Stomach (tissue), 8 donors: ENCODE measurements at regions not wholly inside any gene's neighbourhood (a gene's known extent, or its start where the extent isn't known, plus 50 kb on each side); places are given as distances from the start of the nearest gene placed in this dataset.
"Not testable (repeated sequence)": the region's sequence is repeated elsewhere in the genome, so short reads cannot be mapped to it uniquely, and the experiment has no call there.

Source experiments
- DNase-seq, 2 donors: peaks; one replicate each; pipeline versions ENCODE4 v3.0.0 to v3.0.0-alpha.2; 2013 to 2019
- H3K27ac ChIP-seq, 5 donors: fragments of 200-600 bp in 4 of 5; sonication (generic) in 4 of 5; one replicate each; pipeline ENCODE4 v1.5.1; 2013 to 2019; ENCODE audit warnings: mild to moderate bottlenecking in 1 of 5, moderate library complexity in 1 of 5
- H3K27me3 ChIP-seq, 3 donors: fragments of 200-600 bp; sonication (generic); one replicate each; pipeline ENCODE4 v1.5.1; 2017 to 2019; ENCODE audit warnings: mixed run types in 1 of 3
- H3K36me3 ChIP-seq, 4 donors: fragments of 200-600 bp; sonication (generic); 1 replicate in 3 of 4; 2 replicates in 1 of 4; pipeline ENCODE4 v1.5.1; 2016 to 2019
- H3K4me1 ChIP-seq, 4 donors: fragments of 200-600 bp; sonication (generic); one replicate each; pipeline ENCODE4 v1.5.1; 2016 to 2019
- H3K4me3 ChIP-seq, 4 donors: fragments of 200-600 bp; sonication (generic) in 3 of 4; one replicate each; pipeline ENCODE4 v1.5.1; 2016 to 2019; ENCODE audit warnings: mild to moderate bottlenecking in 1 of 4
- H3K9me3 ChIP-seq, 4 donors: fragments of 200-600 bp; sonication (generic); one replicate each; pipeline ENCODE4 v1.5.1; 2016 to 2019
- EP300 ChIP-seq: sonication (generic); formaldehyde crosslinking; IDR thresholded peaks from one replicate; pipeline ENCODE4 v1.6.1; 2017; ENCODE audit warnings: antibody characterized with exemption
- POLR2A ChIP-seq, 4 donors: fragments of 450-650 bp; IDR thresholded peaks; one replicate each; pipeline ENCODE4 v1.6.1; 2016; ENCODE audit warnings: antibody characterized with exemption in 4 of 4, control low read depth in 2 of 4, mild to moderate bottlenecking in 1 of 4, moderate library complexity in 1 of 4
- POLR2AphosphoS5 ChIP-seq, 3 donors: sonication (generic); formaldehyde crosslinking; IDR thresholded peaks; one replicate each; pipeline ENCODE4 v1.6.1; 2016; ENCODE audit warnings: antibody characterized with exemption in 3 of 3
- WGBS, 5 donors: extraction: QIAGEN DNeasy Blood & Tissue Kit in 3 of 5; methylation state at CpG; one replicate each; pipeline versions ENCODE4 v1.1.5 to v1.1.7; 2013 to 2018; 5-methylcytosine and 5-hydroxymethylcytosine counted together
- intact Hi-C: fragments of 100-400 bp; cut with DNase I; formaldehyde crosslinking; loops from one replicate; pipeline ENCODE4 v1.15.1; 2023; ENCODE audit warnings: low total_unique reads
- TF ChIP-seq, protein P1 (sequence below), 7 experiments: fragments of 450-650 bp in 4 of 7; fragments of 200-600 bp in 3 of 7; sonication (generic) in 3 of 7; IDR thresholded peaks; one replicate each; pipeline ENCODE4 v1.5.1; 2016 to 2019; ENCODE audit warnings: antibody characterized with exemption in 7 of 7, control low read depth in 2 of 7, mild to moderate bottlenecking in 1 of 7
- donor health status: healthy with polysubstance abuse.
- donor health status: Bipolar disorder and iron deficiency.
- donor health status: healthy.

DNA sequence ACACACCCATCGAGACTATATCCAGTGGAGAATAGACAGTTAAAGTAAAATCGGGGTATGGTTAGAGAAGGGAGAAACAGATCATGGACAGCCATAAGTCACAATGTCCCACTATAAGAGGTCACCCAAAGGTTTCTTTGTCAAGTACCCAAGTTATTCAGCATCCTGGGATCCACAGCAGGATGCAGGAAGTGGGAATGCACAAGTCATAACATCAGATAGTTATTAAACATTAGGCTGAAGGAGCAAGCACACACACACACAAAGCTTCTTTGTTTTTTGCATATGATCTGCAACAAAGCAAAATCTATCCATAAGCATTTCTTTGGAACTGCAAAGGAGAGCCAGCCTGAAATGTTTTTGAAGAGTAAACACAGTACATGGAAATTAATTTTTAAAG lies 111.6 kb downstream of the NOC3L start:
- intact Hi-C loops: no loop called here
- H3K27ac ChIP-seq: no peak overlapping the region
- no peaks in the 10 kb centered on the region for H3K4me1 ChIP-seq
- no peak overlapping the region for H3K4me3 ChIP-seq
- TF ChIP-seq EP300: no peak
- TF ChIP-seq, protein P1, sequence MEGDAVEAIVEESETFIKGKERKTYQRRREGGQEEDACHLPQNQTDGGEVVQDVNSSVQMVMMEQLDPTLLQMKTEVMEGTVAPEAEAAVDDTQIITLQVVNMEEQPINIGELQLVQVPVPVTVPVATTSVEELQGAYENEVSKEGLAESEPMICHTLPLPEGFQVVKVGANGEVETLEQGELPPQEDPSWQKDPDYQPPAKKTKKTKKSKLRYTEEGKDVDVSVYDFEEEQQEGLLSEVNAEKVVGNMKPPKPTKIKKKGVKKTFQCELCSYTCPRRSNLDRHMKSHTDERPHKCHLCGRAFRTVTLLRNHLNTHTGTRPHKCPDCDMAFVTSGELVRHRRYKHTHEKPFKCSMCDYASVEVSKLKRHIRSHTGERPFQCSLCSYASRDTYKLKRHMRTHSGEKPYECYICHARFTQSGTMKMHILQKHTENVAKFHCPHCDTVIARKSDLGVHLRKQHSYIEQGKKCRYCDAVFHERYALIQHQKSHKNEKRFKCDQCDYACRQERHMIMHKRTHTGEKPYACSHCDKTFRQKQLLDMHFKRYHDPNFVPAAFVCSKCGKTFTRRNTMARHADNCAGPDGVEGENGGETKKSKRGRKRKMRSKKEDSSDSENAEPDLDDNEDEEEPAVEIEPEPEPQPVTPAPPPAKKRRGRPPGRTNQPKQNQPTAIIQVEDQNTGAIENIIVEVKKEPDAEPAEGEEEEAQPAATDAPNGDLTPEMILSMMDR (IDR thresholded peaks at IDR 0.05): no peak
- TF ChIP-seq POLR2AphosphoS5 (IDR thresholded peaks at IDR 0.05): no peak
- no peak for TF ChIP-seq POLR2A (IDR thresholded peaks at IDR 0.05)
- H3K36me3 ChIP-seq: peaks cover 5 to 56% (median 48%) of the 10 kb centered on the region in 4 donors
- no peaks in the 10 kb centered on the region for H3K27me3 ChIP-seq
- 88 to 96% (median 92%) methylated on average over 2 of the region's 2 CpGs for WGBS, 5 donors
- H3K9me3 ChIP-seq: no peaks in the 10 kb centered on the region
- DNase-seq: no peak

DNA sequence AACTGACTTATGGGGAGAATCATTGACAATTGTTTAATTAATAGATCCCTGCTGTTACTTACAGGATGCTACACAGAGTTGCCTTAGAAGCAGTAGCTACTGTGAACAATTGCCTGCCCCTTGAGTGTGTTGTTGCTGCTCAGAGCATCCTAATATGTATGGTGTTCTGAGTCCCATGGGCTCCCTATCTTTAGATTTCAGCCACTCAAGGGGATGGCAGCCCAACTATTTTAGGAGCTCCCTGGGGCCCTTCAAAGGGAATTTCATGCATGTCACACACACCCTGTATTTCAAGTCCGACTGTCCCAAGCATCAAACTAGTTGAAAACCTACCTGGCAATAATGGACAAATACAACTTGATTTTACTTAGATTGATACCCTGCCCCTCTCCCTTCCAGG lies 111.2 kb downstream of the NOC3L start:
- Histone ChIP-seq H3K27me3 (no peaks in the 10 kb centered on the region), H3K27ac (no peak overlapping the region), H3K9me3 (no peaks in the 10 kb centered on the region), H3K4me3 (no peak overlapping the region), H3K36me3 (peaks cover 5 to 55% (median 43%) of the 10 kb centered on the region in 4 donors), H3K4me1 (no peaks in the 10 kb centered on the region)
- no peak for DNase-seq
- intact Hi-C loops: no loop called here
- 84 to 92% (median 88%) methylated on average over 1 of the region's 1 CpG for WGBS, 5 donors
- TF ChIP-seq, protein P1 (IDR thresholded peaks at IDR 0.05): no peak
- TF ChIP-seq EP300 (no peak), POLR2A (IDR thresholded peaks at IDR 0.05) (no peak), POLR2AphosphoS5 (IDR thresholded peaks at IDR 0.05) (no peak)

DNA sequence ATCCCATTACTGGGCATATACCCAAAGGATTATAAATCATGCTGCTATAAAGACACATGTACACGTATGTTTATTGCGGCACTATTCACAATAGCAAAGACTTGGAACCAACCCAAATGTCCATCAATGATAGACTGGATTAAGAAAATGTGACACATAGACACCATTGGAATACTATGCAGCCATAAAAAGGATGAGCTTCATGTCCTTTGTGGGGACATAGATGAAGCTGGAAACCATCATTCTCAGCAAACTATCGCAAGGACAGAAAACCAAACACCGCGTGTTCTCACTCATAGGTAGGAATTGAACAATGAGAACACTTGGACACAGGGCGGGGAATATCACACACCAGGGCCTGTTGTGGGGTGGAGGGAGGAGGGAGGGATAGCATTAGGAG lies 105.3 kb downstream of the NOC3L start:
- intact Hi-C loops, H3K27ac ChIP-seq, DNase-seq, H3K27me3 ChIP-seq, H3K4me1 ChIP-seq, H3K9me3 ChIP-seq, H3K4me3 ChIP-seq: not testable (repeated sequence)
- H3K36me3 ChIP-seq: peaks cover 2 to 81% (median 55%) of the 10 kb centered on the region in 4 donors
- 88 to 100% (median 98%) methylated on average over 4 to 6 of the region's 6 CpGs for WGBS, 5 donors

DNA sequence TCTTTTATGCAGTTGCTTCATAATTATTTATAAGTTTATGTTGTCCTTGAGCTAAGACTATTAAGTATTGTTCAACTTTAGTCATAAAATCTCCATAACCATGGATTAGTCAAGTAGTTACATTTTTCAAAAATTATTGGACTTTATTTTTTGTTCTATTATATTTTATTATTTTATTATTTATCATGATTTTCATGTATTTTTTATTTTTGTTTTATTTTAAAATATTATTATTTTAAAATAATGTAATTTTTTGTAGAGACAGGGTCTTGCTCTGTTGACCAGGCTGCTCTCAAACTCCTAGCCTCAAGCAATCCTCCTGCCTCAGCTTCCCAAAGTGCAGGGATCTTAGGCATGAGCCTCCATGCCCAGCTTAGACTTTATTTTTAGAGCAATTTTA lies 102.3 kb downstream of the NOC3L start:
- Histone ChIP-seq H3K27ac (no peak overlapping the region), H3K4me1 (peaks cover 0 to 3% (median 0%) of the 10 kb centered on the region in 4 donors), H3K4me3 (no peak overlapping the region), H3K9me3 (no peaks in the 10 kb centered on the region), H3K27me3 (no peaks in the 10 kb centered on the region), H3K36me3 (peaks cover 0 to 57% (median 28%) of the 10 kb centered on the region in 4 donors)
- intact Hi-C loops: no loop called here
- DNase-seq: no peak
- TF ChIP-seq POLR2AphosphoS5 (IDR thresholded peaks at IDR 0.05): no peak
- TF ChIP-seq, protein P1 (IDR thresholded peaks at IDR 0.05): no peak
- TF ChIP-seq EP300: no peak
- no peak for TF ChIP-seq POLR2A (IDR thresholded peaks at IDR 0.05)

DNA sequence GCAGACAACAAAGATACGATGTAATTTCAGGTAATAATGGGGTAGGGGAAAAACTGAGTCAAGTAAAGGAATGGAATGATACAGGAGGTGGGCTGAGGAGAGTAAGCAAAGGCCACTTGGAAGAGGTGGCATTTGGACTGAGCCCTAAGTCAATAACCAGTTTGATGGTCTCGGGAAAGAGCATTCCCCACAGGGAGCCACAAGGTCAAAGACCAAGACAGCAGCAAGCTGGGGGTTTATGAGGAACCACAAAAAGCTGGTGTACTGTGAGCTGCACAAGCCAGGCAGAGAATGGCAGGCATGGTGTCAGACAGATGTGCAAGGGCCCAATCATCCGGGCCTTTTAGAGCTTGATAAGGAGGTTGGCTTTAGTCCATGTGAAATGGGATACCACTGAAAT lies 98.7 kb downstream of the NOC3L start:
- 65 to 78% (median 66%) methylated on average over 3 of the region's 3 CpGs for WGBS, 5 donors
- DNase-seq: no peak
- Histone ChIP-seq H3K4me3 (no peak overlapping the region), H3K27ac (no peak overlapping the region), H3K9me3 (no peaks in the 10 kb centered on the region), H3K4me1 (peaks cover 0 to 8% (median 2%) of the 10 kb centered on the region in 4 donors), H3K27me3 (no peaks in the 10 kb centered on the region), H3K36me3 (peaks cover under 1 to 58% (median 26%) of the 10 kb centered on the region in 4 donors)
- TF ChIP-seq POLR2A (IDR thresholded peaks at IDR 0.05) (no peak), EP300 (no peak), POLR2AphosphoS5 (IDR thresholded peaks at IDR 0.05) (no peak)
- TF ChIP-seq, protein P1 (IDR thresholded peaks at IDR 0.05): no peak
- intact Hi-C loops: no loop called here
